22Rv1 (cell line): ENCODE measurements at regions not wholly inside any gene's neighbourhood (a gene's known extent, or its start where the extent isn't known, plus 50 kb on each side); places are given as distances from the start of the nearest gene placed in this dataset.

Source experiments
- H3K27ac ChIP-seq: fragments of 450-650 bp; 2 replicates; pipeline ENCODE4 v1.5.1; 2017
- ZFX ChIP-seq: fragments of 450-650 bp; IDR thresholded peaks from 2 replicates; pipeline ENCODE4 v1.6.1; 2017; ENCODE audit warnings: antibody characterized with exemption, borderline replicate concordance
- TF ChIP-seq, protein P1 (sequence below): fragments of 450-650 bp; IDR thresholded peaks from 2 replicates; pipeline ENCODE4 v1.5.1; 2017; ENCODE audit warnings: mild to moderate bottlenecking

DNA sequence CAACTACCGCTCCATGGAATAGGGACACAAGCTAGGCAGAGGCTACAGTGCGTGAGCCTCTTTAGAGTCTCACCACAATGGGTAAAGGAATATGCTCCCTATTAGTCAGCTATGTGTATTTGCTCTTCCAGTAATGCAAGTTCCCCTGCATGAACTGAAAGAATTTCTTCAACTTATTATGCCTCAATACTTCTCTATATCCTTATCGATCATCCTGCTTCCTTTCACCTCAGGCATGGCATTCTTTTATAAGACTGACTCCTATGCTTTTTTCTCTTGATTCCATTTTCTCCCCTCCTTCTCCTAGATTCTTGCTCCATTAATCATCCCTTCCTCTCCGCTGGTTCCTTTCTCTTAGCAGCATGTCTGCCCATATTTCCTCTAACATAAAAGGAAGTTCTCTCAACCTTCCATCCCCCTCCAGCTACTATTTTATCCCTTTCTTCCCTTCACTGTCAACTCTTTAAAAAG, 94.5 kb upstream of the CPM start:
- no peak overlapping the region for H3K27ac ChIP-seq
- TF ChIP-seq, protein P1, sequence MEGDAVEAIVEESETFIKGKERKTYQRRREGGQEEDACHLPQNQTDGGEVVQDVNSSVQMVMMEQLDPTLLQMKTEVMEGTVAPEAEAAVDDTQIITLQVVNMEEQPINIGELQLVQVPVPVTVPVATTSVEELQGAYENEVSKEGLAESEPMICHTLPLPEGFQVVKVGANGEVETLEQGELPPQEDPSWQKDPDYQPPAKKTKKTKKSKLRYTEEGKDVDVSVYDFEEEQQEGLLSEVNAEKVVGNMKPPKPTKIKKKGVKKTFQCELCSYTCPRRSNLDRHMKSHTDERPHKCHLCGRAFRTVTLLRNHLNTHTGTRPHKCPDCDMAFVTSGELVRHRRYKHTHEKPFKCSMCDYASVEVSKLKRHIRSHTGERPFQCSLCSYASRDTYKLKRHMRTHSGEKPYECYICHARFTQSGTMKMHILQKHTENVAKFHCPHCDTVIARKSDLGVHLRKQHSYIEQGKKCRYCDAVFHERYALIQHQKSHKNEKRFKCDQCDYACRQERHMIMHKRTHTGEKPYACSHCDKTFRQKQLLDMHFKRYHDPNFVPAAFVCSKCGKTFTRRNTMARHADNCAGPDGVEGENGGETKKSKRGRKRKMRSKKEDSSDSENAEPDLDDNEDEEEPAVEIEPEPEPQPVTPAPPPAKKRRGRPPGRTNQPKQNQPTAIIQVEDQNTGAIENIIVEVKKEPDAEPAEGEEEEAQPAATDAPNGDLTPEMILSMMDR = no peak
- no peak for TF ChIP-seq ZFX

DNA sequence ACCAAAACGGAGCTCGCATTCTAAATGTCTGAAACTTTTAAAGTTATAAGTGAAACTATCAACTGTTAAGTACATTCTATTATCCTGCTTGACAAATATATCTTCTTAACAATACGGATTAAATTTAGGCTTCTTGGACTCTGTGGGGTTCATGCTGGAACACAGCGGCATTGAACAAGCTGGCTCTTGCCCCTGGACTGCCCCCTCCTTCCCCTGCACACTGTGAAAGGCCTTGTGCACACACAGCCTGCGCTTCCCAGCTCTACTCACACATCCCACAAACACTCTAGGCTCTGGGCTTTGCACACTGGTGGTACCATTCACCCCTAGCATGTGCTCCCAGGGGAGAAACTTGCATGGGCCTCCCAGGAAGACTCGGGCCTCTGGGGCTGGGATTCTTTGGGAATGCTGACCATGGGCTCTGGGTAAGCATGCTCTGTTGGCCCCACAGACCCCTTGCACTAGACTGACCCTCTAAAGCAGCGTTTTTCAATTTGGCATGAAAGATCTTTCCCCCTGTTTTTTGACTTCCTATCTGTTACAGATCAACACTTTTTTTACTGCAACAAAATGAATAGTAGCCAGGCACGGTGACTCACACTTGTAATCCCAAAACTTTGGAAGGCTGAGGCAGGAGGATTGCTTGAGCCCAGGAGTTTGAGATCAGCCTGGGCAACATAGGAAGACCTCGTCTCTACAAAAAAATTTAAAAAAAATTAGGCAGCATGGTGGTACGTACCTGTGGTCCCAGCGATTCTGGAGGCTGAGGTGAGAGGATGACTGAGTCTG, 96.2 kb upstream of the CPM start:
- TF ChIP-seq ZFX = no peak
- TF ChIP-seq, protein P1 = no peak
- no peak overlapping the region for H3K27ac ChIP-seq

DNA sequence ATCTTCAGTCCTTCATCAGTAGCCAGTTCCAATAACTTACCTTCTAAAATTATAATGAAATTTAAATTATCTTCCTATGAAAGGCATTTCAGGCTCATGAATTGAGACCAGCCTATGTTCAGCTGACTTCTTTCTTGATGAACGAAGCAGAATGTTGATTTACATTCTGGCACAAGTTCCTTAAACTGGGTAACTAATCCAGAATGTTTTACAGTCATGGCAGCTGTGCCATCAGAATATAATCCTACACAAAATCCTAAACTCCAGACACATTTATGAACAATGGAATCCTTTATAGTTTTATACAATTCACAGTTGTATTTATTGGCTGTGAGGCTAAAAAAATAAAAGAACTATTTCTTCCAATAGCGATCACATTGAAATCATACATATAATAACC, 97.3 kb upstream of the CPM start:
- H3K27ac ChIP-seq = no peak overlapping the region
- TF ChIP-seq, protein P1 = no peak
- no peak for TF ChIP-seq ZFX

DNA sequence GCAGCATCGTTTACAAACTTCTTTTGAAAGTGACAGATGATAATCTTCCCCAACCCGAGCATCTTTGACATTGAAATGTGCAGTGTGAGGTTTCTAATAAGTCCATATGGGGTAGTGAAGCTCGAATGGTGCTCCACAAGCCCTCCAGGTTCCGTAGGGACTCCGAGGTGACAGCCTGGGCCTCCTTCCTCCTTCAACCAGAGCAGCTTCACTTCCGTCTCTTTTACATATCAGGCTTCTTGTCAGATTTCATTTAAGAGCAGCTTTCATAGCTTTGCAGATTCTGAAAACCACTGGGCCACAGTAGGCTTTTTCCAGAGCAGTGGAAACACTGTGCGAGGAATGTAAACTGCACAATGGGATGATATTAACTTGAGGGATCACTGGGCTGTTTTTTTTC, 103.6 kb upstream of the CPM start:
- H3K27ac ChIP-seq = no peak overlapping the region

DNA sequence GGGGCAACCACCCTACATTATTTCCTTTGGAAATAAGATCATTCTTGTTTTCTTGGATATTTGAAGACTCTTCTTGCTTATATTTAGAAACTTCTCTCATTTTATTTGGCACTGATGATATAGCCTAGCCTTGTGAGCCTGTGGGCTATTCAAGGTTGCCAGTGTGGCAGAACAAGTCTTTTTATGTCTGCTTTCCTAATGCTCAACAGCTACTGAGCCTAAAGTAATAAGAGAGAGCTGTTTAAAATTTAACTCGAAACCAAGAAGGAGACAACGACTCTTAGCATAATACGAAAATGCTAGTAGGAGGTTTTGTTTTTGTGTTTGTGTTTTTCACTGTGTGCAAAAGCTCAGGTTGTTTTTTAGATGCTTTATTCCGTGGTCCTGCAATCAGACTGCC, 104.0 kb upstream of the CPM start:
- no peak overlapping the region for H3K27ac ChIP-seq
- no peak for TF ChIP-seq ZFX
- TF ChIP-seq, protein P1 = no peak

More for the DNA sequence above, 103.6 kb upstream of the CPM start:
- no peak for TF ChIP-seq ZFX
- TF ChIP-seq, protein P1 = no peak

DNA sequence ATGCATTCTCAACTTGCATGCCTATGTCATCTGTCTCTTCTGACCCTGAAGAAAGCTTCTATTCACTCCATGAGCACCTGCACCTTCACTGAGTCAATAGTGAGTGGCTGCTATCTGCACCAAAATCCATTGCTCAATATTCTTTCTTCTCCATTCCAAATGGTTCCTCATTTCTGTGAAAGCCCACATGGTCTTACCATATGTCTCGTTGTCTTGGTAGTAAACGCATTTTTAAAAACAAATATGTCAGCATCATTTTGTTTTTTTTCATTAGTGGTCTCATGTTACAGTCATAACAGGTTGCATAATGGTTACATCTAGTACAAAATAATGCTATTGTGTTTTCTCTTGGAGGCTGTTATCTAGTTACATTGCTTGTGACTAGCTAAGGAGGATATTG, 106.9 kb upstream of the CPM start:
- H3K27ac ChIP-seq = no peak overlapping the region
- TF ChIP-seq, protein P1 = no peak
- TF ChIP-seq ZFX = no peak

DNA sequence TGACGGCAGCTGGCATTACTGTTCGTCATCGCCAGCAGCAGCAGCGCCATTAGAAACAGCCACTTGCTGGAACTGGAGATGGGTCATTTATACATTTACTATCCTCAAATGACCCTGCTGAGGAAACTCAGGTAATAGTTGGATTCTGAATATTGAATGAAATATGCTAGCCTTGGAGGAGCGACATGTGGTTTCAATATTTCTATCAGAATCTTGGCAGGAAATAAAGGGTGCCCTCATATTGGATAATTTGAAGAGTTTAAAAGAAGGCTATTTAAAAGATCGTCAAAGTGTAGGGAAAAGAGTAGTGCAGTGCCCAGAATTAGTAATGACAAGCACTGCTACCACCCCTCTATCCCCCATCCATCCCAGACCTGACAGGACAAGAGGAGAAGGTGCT, 109.6 kb upstream of the CPM start:
- TF ChIP-seq, protein P1 = no peak
- no peak for TF ChIP-seq ZFX
- H3K27ac ChIP-seq = no peak overlapping the region
